MG63 (cell line): ENCODE measurements at regions not wholly inside any gene's neighbourhood (a gene's known extent, or its start where the extent isn't known, plus 50 kb on each side); places are given as distances from the start of the nearest gene placed in this dataset.

Source experiments
- DNase-seq: peaks from one replicate; pipeline ENCODE4 v3.0.0-alpha.2; 2020
- H3K27me3 ChIP-seq: fragments of 250-450 bp; sonication (Bioruptor Pico); 2 replicates; pipeline ENCODE4 v1.5.1; 2020; ENCODE audit warnings: mild to moderate bottlenecking, moderate library complexity
- H3K36me3 ChIP-seq: fragments of 250-450 bp; sonication (Bioruptor Pico); 2 replicates; pipeline ENCODE4 v1.5.1; 2020; ENCODE audit warnings: mild to moderate bottlenecking, moderate library complexity
- H3K4me3 ChIP-seq: fragments of 250-450 bp; sonication (Bioruptor Pico); 2 replicates; pipeline ENCODE4 v1.5.1; 2020; ENCODE audit warnings: mild to moderate bottlenecking, moderate library complexity
- H3K9me3 ChIP-seq: fragments of 250-450 bp; sonication (Bioruptor Pico); 2 replicates; pipeline ENCODE4 v1.5.1; 2020; ENCODE audit warnings: mild to moderate bottlenecking, moderate library complexity

GRCh38 chr3:110795163-110795562 is 276.5 kb upstream of the NECTIN3 start:
- H3K4me3 ChIP-seq: no peak overlapping the region
- no peak for DNase-seq
- H3K36me3 ChIP-seq: no peaks in the 10 kb centered on the region
- no peaks in the 10 kb centered on the region for H3K9me3 ChIP-seq
- no peaks in the 10 kb centered on the region for H3K27me3 ChIP-seq

DNA sequence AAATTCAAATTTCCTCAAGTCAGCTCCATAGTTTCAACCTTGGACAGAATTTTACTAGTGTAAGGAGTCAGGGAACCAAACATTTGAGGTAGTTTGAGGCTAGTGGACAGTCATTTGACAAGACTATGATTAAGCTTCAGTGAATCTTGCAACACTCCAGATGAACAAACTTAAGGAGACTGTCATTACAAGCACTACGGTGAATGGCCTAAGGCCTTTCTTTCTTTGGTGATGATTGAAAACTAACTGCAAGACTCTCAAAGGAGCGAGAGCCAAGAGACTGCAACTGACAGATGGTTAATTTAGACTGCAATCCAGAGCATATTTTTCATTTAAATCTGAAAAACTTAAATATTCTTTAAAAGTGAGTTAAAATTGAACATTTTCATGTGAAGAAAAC is 272.3 kb upstream of the NECTIN3 start:
- DNase-seq: no peak
- H3K27me3 ChIP-seq: no peaks in the 10 kb centered on the region
- no peak overlapping the region for H3K4me3 ChIP-seq
- H3K36me3 ChIP-seq: no peaks in the 10 kb centered on the region
- no peaks in the 10 kb centered on the region for H3K9me3 ChIP-seq

DNA sequence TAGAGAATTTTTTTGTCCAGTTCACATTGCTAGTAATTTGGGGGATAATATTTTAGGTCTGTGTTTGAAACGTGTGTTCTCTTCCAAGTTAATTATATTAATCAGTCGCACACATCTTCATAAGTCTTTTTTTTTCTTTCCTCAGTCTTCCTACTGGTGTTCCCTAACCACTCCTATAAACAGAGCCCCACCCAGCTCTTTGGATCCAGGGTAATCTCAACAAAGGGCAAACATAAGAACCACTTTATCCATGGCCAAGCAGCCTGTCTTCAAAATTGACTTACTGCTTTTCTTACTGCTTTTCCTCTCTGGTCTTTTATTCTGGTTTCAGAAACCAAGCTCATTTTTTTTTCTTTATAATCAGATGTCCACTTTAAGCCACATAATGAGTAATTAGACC is 266.8 kb upstream of the NECTIN3 start:
- Histone ChIP-seq H3K4me3 (no peak overlapping the region), H3K36me3 (no peaks in the 10 kb centered on the region), H3K9me3 (no peaks in the 10 kb centered on the region), H3K27me3 (no peaks in the 10 kb centered on the region)
- no peak for DNase-seq

DNA sequence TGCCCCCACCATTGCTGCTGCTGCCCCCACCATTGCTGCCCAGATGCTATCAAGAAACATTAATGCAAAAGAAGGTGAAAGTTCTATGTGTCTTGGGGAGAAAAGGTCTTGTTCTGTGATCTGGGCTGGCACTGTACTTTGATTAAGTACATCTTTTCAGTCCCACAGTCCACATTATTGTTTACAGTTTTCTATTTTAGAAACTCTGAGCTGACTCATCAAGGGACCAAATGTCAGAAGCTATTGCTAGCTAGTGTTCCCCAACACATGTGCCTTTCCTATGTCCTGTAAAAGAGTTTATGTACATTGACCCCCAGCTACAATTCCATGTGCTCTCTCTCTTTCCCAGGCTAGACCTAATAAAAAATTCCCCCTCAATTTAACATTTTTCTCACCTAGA is 264.7 kb upstream of the NECTIN3 start:
- H3K27me3 ChIP-seq: no peaks in the 10 kb centered on the region
- H3K4me3 ChIP-seq: no peak overlapping the region
- DNase-seq: no peak
- H3K36me3 ChIP-seq: no peaks in the 10 kb centered on the region
- no peaks in the 10 kb centered on the region for H3K9me3 ChIP-seq

DNA sequence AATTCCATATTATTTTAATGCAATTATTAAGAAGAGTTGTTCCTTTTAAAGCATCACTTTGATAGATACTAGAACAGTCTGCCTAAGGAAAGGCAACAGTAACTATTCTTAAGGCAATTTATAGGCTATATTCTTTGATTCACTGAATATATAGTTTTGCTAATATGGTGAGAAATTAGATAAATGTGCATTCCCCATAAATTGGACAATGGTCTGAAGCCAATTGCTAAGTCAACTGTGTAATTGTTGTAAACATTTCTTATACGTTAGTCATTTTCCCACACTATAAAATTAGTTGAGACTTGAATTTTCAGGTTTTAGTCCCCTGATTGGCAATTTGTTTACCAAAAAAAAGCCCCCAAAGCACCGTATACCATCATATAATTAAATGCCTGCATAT is 263.0 kb upstream of the NECTIN3 start:
- H3K36me3 ChIP-seq: no peaks in the 10 kb centered on the region
- no peak for DNase-seq
- H3K4me3 ChIP-seq: no peak overlapping the region
- H3K9me3 ChIP-seq: no peaks in the 10 kb centered on the region
- H3K27me3 ChIP-seq: no peaks in the 10 kb centered on the region

GRCh38 chr3:110810356-110810755 is 261.3 kb upstream of the NECTIN3 start:
- Histone ChIP-seq H3K27me3 (no peaks in the 10 kb centered on the region), H3K4me3 (no peak overlapping the region)
- no peak for DNase-seq

DNA sequence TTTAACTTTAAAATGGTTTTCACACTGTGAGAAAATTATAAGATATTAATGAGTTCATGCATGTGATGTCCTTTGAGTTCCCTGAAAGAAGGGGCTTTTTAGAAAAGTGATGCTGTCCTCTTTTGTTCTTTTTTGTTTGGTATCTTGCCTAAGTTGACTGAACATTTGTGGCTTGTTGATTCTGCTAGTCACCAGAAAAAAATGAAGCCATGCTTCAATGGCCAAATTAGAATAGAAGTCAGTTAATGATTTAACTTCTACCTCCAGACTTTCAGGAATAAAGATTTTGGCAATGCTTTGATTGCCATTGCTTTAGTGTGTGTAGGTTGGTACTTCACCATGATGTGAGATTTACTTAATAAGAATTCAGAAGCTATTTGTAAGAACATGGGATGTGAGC is 260.6 kb upstream of the NECTIN3 start:
- DNase-seq: no peak
- H3K9me3 ChIP-seq: no peaks in the 10 kb centered on the region
- H3K36me3 ChIP-seq: no peaks in the 10 kb centered on the region
- no peak overlapping the region for H3K4me3 ChIP-seq
- H3K27me3 ChIP-seq: no peaks in the 10 kb centered on the region

More at GRCh38 chr3:110810356-110810755, 261.3 kb upstream of the NECTIN3 start:
- Histone ChIP-seq H3K9me3 (no peaks in the 10 kb centered on the region), H3K36me3 (no peaks in the 10 kb centered on the region)

GRCh38 chr3:110813541-110813940 is 258.1 kb upstream of the NECTIN3 start:
- Histone ChIP-seq H3K9me3 (no peaks in the 10 kb centered on the region), H3K36me3 (no peaks in the 10 kb centered on the region), H3K4me3 (no peak overlapping the region), H3K27me3 (no peaks in the 10 kb centered on the region)
- no peak for DNase-seq

- H3K36me3 ChIP-seq: no peaks in the 10 kb centered on the region
- no peak overlapping the region for H3K4me3 ChIP-seq
- H3K9me3 ChIP-seq: no peaks in the 10 kb centered on the region
- DNase-seq: peak; percentile 54
- no peaks in the 10 kb centered on the region for H3K27me3 ChIP-seq
These were observed 257.2 kb upstream of the NECTIN3 start for GRCh38 chr3:110814170-110815007.

GRCh38 chr3:110815008-110815583 is 256.5 kb upstream of the NECTIN3 start:
- Histone ChIP-seq H3K36me3 (no peaks in the 10 kb centered on the region), H3K27me3 (no peaks in the 10 kb centered on the region), H3K4me3 (no peak overlapping the region), H3K9me3 (no peaks in the 10 kb centered on the region)
- DNase-seq: no peak

DNA sequence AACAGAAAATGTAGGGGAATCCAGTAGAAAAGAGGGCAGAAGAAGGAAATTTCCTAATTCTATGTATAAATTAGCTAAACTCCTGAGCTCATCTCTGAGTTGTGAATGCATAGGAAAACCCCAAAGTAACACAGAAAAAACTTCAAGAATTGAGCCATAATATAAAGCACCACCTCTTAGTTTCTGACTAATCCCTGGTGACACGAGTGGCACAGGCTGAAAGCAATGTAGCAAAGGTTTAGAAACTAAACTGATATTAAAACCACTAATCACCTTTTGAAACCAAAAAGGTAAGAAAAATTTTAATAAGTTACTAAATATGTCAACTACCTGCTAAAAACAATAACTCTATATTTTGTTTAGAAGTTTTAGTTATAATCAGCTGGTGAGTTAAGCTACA is 255.6 kb upstream of the NECTIN3 start:
- H3K27me3 ChIP-seq: no peaks in the 10 kb centered on the region
- no peak overlapping the region for H3K4me3 ChIP-seq
- no peaks in the 10 kb centered on the region for H3K36me3 ChIP-seq
- no peaks in the 10 kb centered on the region for H3K9me3 ChIP-seq
- no peak for DNase-seq

DNA sequence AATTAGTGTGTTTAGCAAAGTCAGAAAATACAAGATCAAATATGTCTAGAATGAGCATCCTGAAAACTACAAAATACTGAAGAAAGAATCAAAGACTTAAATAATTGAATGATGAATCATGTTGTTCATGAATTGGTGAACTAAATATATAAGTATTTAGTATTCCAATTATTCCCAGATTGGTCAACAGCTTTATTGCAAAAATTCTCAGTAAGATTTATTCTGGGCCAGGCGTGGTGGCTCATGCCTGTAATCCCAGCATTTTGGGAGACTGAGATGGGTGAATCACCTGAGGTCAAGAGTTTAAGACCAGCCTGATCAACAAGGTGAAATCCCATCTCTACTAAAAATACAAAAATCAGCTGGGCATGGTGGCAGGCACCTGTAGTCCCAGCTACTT is 250.0 kb upstream of the NECTIN3 start:
- DNase-seq: no peak
- Histone ChIP-seq H3K9me3 (no peaks in the 10 kb centered on the region), H3K4me3 (no peak overlapping the region), H3K36me3 (no peaks in the 10 kb centered on the region), H3K27me3 (no peaks in the 10 kb centered on the region)

DNA sequence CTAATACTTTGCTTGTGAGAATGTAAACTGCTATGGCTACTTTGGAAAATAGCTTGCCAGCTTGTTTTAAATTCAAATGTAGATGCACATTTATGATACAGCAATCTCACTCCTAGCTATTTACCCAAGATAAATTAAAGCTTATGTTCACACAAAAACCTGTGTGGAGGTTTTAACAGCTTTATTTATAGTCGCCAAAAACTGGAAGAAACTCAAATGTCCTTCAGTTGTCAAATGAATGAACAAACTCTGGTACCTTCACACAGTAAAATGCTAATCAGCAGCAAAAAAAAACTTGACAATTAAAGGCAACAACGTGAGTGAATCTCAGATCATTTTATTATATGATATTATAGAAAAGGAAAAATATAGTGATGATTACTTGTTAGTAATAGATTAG is 248.6 kb upstream of the NECTIN3 start:
- Histone ChIP-seq H3K9me3 (no peaks in the 10 kb centered on the region), H3K27me3 (no peaks in the 10 kb centered on the region), H3K36me3 (no peaks in the 10 kb centered on the region), H3K4me3 (no peak overlapping the region)
- no peak for DNase-seq

DNA sequence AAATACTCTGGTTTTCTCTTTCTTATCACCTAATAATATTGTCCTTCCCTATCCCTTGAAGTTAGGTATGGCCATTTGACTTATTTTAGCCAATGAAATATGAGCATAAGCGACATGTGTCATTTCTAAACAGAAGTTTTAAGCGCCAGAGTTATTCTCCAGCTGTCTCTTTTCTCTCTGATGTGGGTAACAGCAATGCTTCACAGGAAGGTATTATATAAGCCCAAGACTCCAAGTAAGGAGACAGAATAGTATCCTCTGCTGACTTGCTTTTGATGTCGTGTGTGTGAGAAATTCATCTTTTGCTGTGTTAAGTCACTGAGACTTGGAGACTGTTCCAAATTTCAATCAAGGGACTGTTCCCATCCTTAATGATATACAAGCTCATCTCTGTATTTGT is 224.6 kb upstream of the NECTIN3 start:
- Histone ChIP-seq H3K4me3 (no peak overlapping the region), H3K27me3 (no peaks in the 10 kb centered on the region), H3K9me3 (no peaks in the 10 kb centered on the region), H3K36me3 (no peaks in the 10 kb centered on the region)
- no peak for DNase-seq

DNA sequence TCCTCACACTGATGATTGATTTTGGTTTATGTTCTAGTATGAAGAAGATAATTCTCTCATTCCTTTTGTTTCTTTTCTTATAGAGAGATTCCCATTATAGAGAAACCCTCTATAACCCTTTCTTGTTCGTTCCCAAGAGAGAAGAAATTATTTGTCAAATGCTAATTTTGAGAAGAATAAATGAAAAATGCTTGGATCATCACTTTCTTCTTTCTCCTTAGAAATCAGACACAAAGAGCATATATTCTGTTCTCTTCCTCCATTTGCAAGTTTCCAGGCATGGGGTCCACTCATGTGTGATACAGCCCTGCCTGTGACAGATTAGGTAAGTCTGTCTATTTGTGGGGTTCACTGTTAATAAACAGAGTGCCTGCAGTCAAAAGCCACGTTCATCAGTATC is 222.6 kb upstream of the NECTIN3 start:
- no peak overlapping the region for H3K4me3 ChIP-seq
- H3K36me3 ChIP-seq: no peaks in the 10 kb centered on the region
- no peaks in the 10 kb centered on the region for H3K27me3 ChIP-seq
- DNase-seq: no peak
- no peaks in the 10 kb centered on the region for H3K9me3 ChIP-seq

DNA sequence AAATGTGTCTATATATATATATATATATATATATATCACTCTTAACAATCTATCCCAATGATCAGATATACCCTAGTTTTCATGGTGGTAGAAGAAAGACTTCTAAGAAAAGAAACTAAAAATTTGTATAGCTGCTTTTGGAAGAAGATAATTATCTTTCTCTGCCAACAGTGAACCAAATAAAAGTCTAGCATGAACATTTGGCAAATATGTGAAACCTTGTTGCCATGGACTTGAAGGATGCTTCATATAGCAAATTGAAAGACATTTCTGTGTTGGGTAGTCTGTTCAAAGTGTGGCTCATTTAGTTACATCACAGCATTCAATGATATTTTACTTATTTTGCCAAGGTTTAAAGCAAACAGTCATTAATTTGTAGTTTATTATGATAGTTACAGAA is 219.9 kb upstream of the NECTIN3 start:
- no peaks in the 10 kb centered on the region for H3K36me3 ChIP-seq
- no peaks in the 10 kb centered on the region for H3K27me3 ChIP-seq
- no peak overlapping the region for H3K4me3 ChIP-seq
- H3K9me3 ChIP-seq: no peaks in the 10 kb centered on the region
- DNase-seq: no peak

- no peaks in the 10 kb centered on the region for H3K9me3 ChIP-seq
- no peak overlapping the region for H3K4me3 ChIP-seq
- H3K36me3 ChIP-seq: no peaks in the 10 kb centered on the region
- no peaks in the 10 kb centered on the region for H3K27me3 ChIP-seq
- no peak for DNase-seq
These were observed 216.4 kb upstream of the NECTIN3 start for GRCh38 chr3:110855207-110855606.

DNA sequence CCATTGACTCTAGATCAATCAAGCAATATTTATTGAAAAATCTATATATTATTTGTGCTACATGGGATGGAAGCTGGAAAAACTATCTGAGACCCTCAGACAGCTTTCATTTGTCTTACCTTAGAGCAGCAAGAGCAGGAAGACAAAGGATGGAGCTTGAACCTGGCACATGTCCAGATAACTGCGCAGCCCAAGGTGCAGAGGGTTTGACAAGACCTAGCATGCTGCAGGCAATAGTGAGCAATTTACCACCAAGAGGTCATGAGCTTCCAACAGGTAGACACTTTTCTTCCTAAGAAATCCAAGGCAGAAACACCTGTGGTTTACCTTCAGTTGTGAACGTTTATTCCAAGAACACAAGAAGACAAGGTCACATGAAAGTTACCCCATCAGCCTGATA is 214.7 kb upstream of the NECTIN3 start:
- DNase-seq: no peak
- Histone ChIP-seq H3K9me3 (no peaks in the 10 kb centered on the region), H3K27me3 (no peaks in the 10 kb centered on the region), H3K36me3 (no peaks in the 10 kb centered on the region), H3K4me3 (no peak overlapping the region)
